ENCODE measurements at regions not wholly inside any gene's neighbourhood (a gene's known extent, or its start where the extent isn't known, plus 50 kb on each side); places are given as distances from the start of the nearest gene placed in this dataset.

GRCh38 chr5:6253846-6254245, 124.5 kb downstream of the MED10 start:
- Mint-ChIP-seq H3K4me3 (no peak overlapping the region), H3K27me3 (ENCODE audit: low read depth) (peaks cover 9% of the 10 kb centered on the region)
- H2BK120ac ChIP-seq (ENCODE audit: low read depth, low read length, poor library complexity, severe bottlenecking), result no peak overlapping the region

More at GRCh38 chr5:6253846-6254245, 124.5 kb downstream of the MED10 start:
- H3K27me3 ChIP-seq (ENCODE audit: insufficient read depth, low read length), result no peaks in the 10 kb centered on the region
- H3K56ac ChIP-seq (ENCODE audit: insufficient read length, low read depth, low read length), result no peak overlapping the region
- no peak overlapping the region for H2BK5ac ChIP-seq (ENCODE audit: insufficient read length, low read length)
- H2BK20ac ChIP-seq (ENCODE audit: low read depth, low read length, poor library complexity, severe bottlenecking), result no peak overlapping the region
- Mint-ChIP-seq H3K27ac (no peak overlapping the region), H3K36me3 (ENCODE audit: insufficient read depth in 1 of 3, low read depth in 3 of 3) (no peaks in the 10 kb centered on the region; a peak in 1 of 7 replicates), H3K9me3 (peaks cover 4 to 9% of the 10 kb centered on the region in 2 experiments; a peak in 3 of 5 replicates), H3K4me1 (no peaks in the 10 kb centered on the region)
- no peaks in the 10 kb centered on the region for H3K23me2 ChIP-seq (ENCODE audit: insufficient read length, low read depth, low read length, poor library complexity, severe bottlenecking)
- H3T11ph ChIP-seq (ENCODE audit: low read length), result no peak overlapping the region
- no peak overlapping the region for H2BK15ac ChIP-seq (ENCODE audit: low read depth, low read length)
- no peaks in the 10 kb centered on the region for H3K79me1 ChIP-seq (ENCODE audit: insufficient read depth, low read depth, low read length, poor library complexity, severe bottlenecking)
- H3K4ac ChIP-seq (ENCODE audit: low read depth, low read length), result no peak overlapping the region
- H4K20me1 ChIP-seq (ENCODE audit: control insufficient read depth, insufficient read depth, insufficient read length), result no peaks in the 10 kb centered on the region
- no peak overlapping the region for H2AK5ac ChIP-seq (ENCODE audit: insufficient read length, low read length)
- H4K91ac ChIP-seq (ENCODE audit: insufficient read length, low read depth, low read length), result no peak overlapping the region
- no peak overlapping the region for H3K27ac ChIP-seq (ENCODE audit: insufficient read length, low read depth, low read length)
- H4K8ac ChIP-seq (replicated peaks; ENCODE audit: insufficient read length, low read depth, low read length), result no peak overlapping the region
- H3K4me2 ChIP-seq (ENCODE audit: insufficient read depth, insufficient read length, low read length), result no peak overlapping the region
- H3K9me3 ChIP-seq (ENCODE audit: control insufficient read depth, low read depth, low read length), result no peaks in the 10 kb centered on the region
- H3K9ac ChIP-seq (ENCODE audit: extremely low read depth, insufficient read length, low read length), result no peak overlapping the region
- DNase-seq, result no peak
- no peak overlapping the region for H4K5ac ChIP-seq (ENCODE audit: insufficient read length, low read depth, low read length)
- no peak overlapping the region for H3K23ac ChIP-seq (ENCODE audit: insufficient read length, low read depth, low read length)
- no peak for TF ChIP-seq CTCF (conservative IDR thresholded peaks at IDR 0.05)
- WGBS (ENCODE audit: extremely low coverage, insufficient read length, low lambda C conversion rate), result no CpG with 5 or more reads among the region's 3 CpGs
- no peak overlapping the region for H2BK12ac ChIP-seq (ENCODE audit: insufficient read length, low read depth, low read length)
- H3K14ac ChIP-seq (ENCODE audit: insufficient read depth, low read length), result no peak overlapping the region
- no peak overlapping the region for H3K18ac ChIP-seq (ENCODE audit: insufficient read length, low read depth, low read length)
- no peak overlapping the region for H2AFZ ChIP-seq (ENCODE audit: low read length)
- H3K4me1 ChIP-seq (ENCODE audit: insufficient read depth, low read length), result no peaks in the 10 kb centered on the region
- no peaks in the 10 kb centered on the region for H3K79me2 ChIP-seq (ENCODE audit: insufficient read depth, low read length)
